ENCODE measurements at regions not wholly inside any gene's neighbourhood (a gene's known extent, or its start where the extent isn't known, plus 50 kb on each side); places are given as distances from the start of the nearest gene placed in this dataset.

DNA sequence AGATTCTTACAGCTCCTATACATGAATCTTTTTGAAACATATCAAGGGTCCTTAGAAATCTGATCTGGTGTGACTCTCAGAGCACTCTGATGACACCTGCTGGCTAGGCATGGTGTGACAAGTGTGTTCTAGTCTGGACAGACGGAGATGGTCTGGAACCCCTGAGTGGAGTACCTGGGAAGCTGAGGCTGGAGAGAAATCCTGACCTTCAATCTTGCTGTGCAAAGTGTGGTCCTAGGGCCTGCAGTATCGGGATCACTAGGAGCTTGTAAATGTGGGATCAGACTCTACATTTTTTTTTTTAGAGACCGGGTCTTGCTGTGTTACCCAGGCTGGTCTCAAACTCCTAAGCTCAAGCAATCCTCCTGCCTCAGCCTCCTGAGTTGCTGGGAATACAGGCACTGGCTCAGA is 78.6 kb upstream of the SOD1 start:
- ChIA-PET POLR2A (interaction anchor here (2.3 kb wide), 1 partner anchor 22 kb away, joined by 9 read pairs; no protein-coding TSS in a partner anchor), CTCF (interaction anchor here (0.6 to 4.0 kb wide), 58 partner anchors 10 to 483 kb away, joined by 3 to 46 read pairs (median 4); partner anchors contain the start of gene TIAM1)
- Mint-ChIP-seq H3K27me3 (ENCODE audit: low read depth) (no peaks in the 10 kb centered on the region), H3K36me3 (no peaks in the 10 kb centered on the region), H3K4me3 (no peak overlapping the region), H3K27ac (no peak overlapping the region), H3K4me1 (0 out of 2 replicates have a peak, but pooled peaks cover 8% of the 10 kb centered on the region), H3K9me3 (no peaks in the 10 kb centered on the region)
- TF ChIP-seq NFYB (CRISPR knock-in tag; conservative IDR thresholded peaks at IDR 0.05; ENCODE audit: low read depth) (no peak), ZNF121 (CRISPR knock-in tag; IDR thresholded peaks at IDR 0.05) (no peak), NR1H2 (CRISPR knock-in tag; IDR thresholded peaks at IDR 0.05) (no peak), HMGA2 (CRISPR knock-in tag; IDR thresholded peaks at IDR 0.05) (0 out of 2 replicates have a peak, but pooled peaks have one; percentile 0)
- TF ChIP-seq, protein P1, sequence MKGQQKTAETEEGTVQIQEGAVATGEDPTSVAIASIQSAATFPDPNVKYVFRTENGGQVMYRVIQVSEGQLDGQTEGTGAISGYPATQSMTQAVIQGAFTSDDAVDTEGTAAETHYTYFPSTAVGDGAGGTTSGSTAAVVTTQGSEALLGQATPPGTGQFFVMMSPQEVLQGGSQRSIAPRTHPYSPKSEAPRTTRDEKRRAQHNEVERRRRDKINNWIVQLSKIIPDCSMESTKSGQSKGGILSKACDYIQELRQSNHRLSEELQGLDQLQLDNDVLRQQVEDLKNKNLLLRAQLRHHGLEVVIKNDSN (CRISPR knock-in tag; IDR thresholded peaks at IDR 0.05), result no peak
- TF ChIP-seq, protein P2, sequence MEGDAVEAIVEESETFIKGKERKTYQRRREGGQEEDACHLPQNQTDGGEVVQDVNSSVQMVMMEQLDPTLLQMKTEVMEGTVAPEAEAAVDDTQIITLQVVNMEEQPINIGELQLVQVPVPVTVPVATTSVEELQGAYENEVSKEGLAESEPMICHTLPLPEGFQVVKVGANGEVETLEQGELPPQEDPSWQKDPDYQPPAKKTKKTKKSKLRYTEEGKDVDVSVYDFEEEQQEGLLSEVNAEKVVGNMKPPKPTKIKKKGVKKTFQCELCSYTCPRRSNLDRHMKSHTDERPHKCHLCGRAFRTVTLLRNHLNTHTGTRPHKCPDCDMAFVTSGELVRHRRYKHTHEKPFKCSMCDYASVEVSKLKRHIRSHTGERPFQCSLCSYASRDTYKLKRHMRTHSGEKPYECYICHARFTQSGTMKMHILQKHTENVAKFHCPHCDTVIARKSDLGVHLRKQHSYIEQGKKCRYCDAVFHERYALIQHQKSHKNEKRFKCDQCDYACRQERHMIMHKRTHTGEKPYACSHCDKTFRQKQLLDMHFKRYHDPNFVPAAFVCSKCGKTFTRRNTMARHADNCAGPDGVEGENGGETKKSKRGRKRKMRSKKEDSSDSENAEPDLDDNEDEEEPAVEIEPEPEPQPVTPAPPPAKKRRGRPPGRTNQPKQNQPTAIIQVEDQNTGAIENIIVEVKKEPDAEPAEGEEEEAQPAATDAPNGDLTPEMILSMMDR (IDR thresholded peaks at IDR 0.05), result peak; percentile 75
- TF ChIP-seq, protein P3, sequence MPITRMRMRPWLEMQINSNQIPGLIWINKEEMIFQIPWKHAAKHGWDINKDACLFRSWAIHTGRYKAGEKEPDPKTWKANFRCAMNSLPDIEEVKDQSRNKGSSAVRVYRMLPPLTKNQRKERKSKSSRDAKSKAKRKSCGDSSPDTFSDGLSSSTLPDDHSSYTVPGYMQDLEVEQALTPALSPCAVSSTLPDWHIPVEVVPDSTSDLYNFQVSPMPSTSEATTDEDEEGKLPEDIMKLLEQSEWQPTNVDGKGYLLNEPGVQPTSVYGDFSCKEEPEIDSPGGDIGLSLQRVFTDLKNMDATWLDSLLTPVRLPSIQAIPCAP (CRISPR knock-in tag; IDR thresholded peaks at IDR 0.05), result no peak
- DNase-seq (ENCODE audit: low spot score) (peak; percentile 87), ATAC-seq (peak; percentile 95)

DNA sequence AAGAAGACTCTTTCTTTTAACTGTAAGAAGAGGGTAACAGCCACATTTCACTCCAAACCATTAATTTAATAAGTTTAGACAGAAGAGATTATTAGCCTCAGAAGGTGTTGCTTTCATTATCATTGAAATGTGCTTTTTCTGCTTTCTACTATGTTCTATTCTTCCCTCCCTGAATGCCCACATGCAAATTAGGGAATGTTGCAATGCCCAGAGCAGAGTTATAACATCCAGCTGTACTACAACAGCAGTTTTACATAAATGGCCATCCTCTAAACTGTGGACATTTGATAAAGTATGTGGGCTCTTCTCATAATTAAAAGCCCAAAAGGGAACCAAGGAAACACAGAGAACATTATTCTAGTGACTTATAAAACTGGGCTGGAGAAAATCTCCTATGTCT is 82.2 kb upstream of the SOD1 start:
- CTCF ChIA-PET, result interaction anchor here (0.5 to 1.5 kb wide), 2 partner anchors 30 to 39 kb away, joined by 3 to 5 read pairs; no protein-coding TSS in a partner anchor
- H3K4me1 Mint-ChIP-seq, result no peaks in the 10 kb centered on the region
- POLR2A ChIA-PET, result no interaction called here
- DNase-seq (ENCODE audit: low spot score) (no peak), ATAC-seq (no peak)
- H3K4me3 Mint-ChIP-seq, result no peak overlapping the region
- peaks cover 8% of the 10 kb centered on the region for H3K36me3 Mint-ChIP-seq
- H3K27ac Mint-ChIP-seq, result no peak overlapping the region
- TF ChIP-seq, protein P4, sequence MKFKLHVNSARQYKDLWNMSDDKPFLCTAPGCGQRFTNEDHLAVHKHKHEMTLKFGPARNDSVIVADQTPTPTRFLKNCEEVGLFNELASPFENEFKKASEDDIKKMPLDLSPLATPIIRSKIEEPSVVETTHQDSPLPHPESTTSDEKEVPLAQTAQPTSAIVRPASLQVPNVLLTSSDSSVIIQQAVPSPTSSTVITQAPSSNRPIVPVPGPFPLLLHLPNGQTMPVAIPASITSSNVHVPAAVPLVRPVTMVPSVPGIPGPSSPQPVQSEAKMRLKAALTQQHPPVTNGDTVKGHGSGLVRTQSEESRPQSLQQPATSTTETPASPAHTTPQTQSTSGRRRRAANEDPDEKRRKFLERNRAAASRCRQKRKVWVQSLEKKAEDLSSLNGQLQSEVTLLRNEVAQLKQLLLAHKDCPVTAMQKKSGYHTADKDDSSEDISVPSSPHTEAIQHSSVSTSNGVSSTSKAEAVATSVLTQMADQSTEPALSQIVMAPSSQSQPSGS (CRISPR knock-in tag; IDR thresholded peaks at IDR 0.05; ENCODE audit: borderline replicate concordance, low read depth), result no peak
- TF ChIP-seq, protein P5, sequence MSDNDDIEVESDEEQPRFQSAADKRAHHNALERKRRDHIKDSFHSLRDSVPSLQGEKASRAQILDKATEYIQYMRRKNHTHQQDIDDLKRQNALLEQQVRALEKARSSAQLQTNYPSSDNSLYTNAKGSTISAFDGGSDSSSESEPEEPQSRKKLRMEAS (CRISPR knock-in tag; IDR thresholded peaks at IDR 0.05), result no peak
- no peak for TF ChIP-seq FOXP4 (CRISPR knock-in tag; IDR thresholded peaks at IDR 0.05)
- no peak for TF ChIP-seq TEAD4 (CRISPR knock-in tag; IDR thresholded peaks at IDR 0.05)
- TF ChIP-seq IRF2 (CRISPR knock-in tag; IDR thresholded peaks at IDR 0.05; ENCODE audit: borderline replicate concordance, low read depth), result no peak
- TF ChIP-seq FOXK1 (CRISPR knock-in tag; IDR thresholded peaks at IDR 0.05), result no peak
- no peak for TF ChIP-seq ZNF232 (CRISPR knock-in tag; IDR thresholded peaks at IDR 0.05)
- TF ChIP-seq ZNF219 (CRISPR knock-in tag; IDR thresholded peaks at IDR 0.05; ENCODE audit: borderline replicate concordance), result no peak
- no peak for TF ChIP-seq EMX1 (CRISPR knock-in tag; IDR thresholded peaks at IDR 0.05)
- TF ChIP-seq ZNF396 (CRISPR knock-in tag; IDR thresholded peaks at IDR 0.05; ENCODE audit: borderline replicate concordance), result no peak
- no peak for TF ChIP-seq SOX15 (CRISPR knock-in tag; IDR thresholded peaks at IDR 0.05)
- peaks cover 4% of the 10 kb centered on the region; the same call in 1 of the 2 replicates for H3K27me3 Mint-ChIP-seq (ENCODE audit: low read depth)
- H3K9me3 Mint-ChIP-seq, result peaks cover 12% of the 10 kb centered on the region

All from WTC11 (cell line).